Adipocyte (in vitro differentiated cells): ENCODE measurements at regions not wholly inside any gene's neighbourhood (a gene's known extent, or its start where the extent isn't known, plus 50 kb on each side); places are given as distances from the start of the nearest gene placed in this dataset.

Source experiments
- DNase-seq: peaks from one replicate; pipeline ENCODE4 v3.0.0-alpha.2; 2015; ENCODE audit warnings: low read depth
- H3K27me3 ChIP-seq: replicated peaks from 2 replicates; pipeline ENCODE4 v1.7.0; 2013; ENCODE audit warnings: mild to moderate bottlenecking, low read length, moderate library complexity; ENCODE audit not compliant: control insufficient read depth, insufficient read depth
- H3K36me3 ChIP-seq: 2 replicates; pipeline ENCODE4 v1.7.0; 2013; ENCODE audit warnings: low read length, mild to moderate bottlenecking, moderate library complexity; ENCODE audit not compliant: control insufficient read depth, insufficient read depth, severe bottlenecking
- H3K4me1 ChIP-seq: 2 replicates; pipeline ENCODE4 v1.7.0; 2013; ENCODE audit warnings: mild to moderate bottlenecking, low read length, moderate library complexity; ENCODE audit not compliant: control insufficient read depth, insufficient read depth
- H3K4me3 ChIP-seq: 2 replicates; pipeline ENCODE4 v1.7.0; 2013; ENCODE audit warnings: mild to moderate bottlenecking, low read length, moderate library complexity
- H3K9ac ChIP-seq: 2 replicates; pipeline ENCODE4 v1.7.0; 2013; ENCODE audit warnings: mild to moderate bottlenecking, low read length, moderate library complexity
- H3K9me3 ChIP-seq: 2 replicates; pipeline ENCODE4 v1.7.0; 2013; ENCODE audit warnings: mild to moderate bottlenecking, low read length, moderate library complexity; ENCODE audit not compliant: control insufficient read depth

DNA sequence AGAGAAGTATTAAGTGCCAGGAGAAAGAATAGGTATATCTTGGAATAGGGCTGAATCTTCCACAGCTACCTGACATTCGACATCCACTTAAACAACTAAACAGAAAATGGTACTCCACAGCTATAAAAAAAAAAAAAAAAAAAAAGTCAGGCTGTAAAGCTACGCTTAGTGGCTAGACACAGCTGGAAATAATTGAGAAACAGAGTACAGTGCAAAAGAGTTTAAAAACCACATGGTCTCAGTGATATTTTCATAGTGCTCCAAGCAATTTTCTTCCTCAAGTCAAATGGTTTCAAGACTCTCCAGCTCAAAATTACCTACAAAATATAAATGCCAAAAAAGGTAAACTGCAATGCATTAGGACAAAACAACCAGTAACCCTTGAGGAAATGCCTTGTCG is 607.1 kb downstream of the KCNJ2 start:
- H3K4me3 ChIP-seq: no peak overlapping the region
- no peak for DNase-seq
- no peak overlapping the region for H3K9ac ChIP-seq
- H3K27me3 ChIP-seq: no peaks in the 10 kb centered on the region
- H3K9me3 ChIP-seq: no peaks in the 10 kb centered on the region
- peaks cover 11% of the 10 kb centered on the region for H3K4me1 ChIP-seq
- H3K36me3 ChIP-seq: no peaks in the 10 kb centered on the region

DNA sequence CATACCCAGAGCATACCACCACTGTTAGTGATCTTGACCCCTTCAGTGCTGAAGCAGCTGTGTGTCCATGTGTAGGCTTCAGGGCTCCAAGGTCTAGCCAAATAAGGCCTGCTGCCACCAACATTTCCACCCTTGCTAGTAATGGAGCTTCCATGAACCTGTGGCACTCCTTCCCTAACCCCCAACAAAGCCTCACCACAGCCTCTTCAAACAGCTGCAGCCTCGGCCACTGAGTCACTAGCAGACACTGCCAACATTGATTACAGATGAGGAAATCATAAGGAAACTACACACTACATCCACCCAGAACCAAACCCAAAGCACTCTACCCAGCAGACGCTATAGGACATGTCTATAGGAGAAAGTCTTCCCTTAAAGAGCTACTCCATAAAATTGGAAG is 610.7 kb downstream of the KCNJ2 start:
- H3K4me3 ChIP-seq: no peak overlapping the region
- H3K27me3 ChIP-seq: no peaks in the 10 kb centered on the region
- no peaks in the 10 kb centered on the region for H3K36me3 ChIP-seq
- DNase-seq: no peak
- peaks cover 6% of the 10 kb centered on the region for H3K4me1 ChIP-seq
- H3K9ac ChIP-seq: no peak overlapping the region
- H3K9me3 ChIP-seq: no peaks in the 10 kb centered on the region

DNA sequence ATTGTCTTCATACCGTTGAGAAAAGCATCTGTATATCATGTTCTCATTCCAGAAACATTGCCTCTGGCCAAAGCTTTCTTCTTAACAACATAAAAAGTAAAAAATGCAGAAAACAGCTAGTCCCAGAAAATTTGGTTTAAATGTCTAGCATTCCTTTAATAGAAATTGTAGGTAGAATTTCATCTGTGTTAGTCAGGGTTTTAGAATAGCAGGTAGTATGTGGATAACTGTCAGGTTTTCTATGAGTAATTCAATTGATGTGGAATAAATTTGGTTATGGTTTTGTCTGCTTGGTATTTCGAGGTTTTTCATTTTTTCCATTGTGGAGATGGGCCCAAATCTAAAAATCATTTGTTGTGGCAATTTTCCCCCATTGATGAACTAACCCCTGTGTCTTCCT is 616.7 kb downstream of the KCNJ2 start:
- Histone ChIP-seq H3K4me3 (no peak overlapping the region), H3K27me3 (no peaks in the 10 kb centered on the region), H3K9ac (no peak overlapping the region), H3K36me3 (no peaks in the 10 kb centered on the region), H3K9me3 (peaks cover 9% of the 10 kb centered on the region), H3K4me1 (no peaks in the 10 kb centered on the region)
- no peak for DNase-seq

DNA sequence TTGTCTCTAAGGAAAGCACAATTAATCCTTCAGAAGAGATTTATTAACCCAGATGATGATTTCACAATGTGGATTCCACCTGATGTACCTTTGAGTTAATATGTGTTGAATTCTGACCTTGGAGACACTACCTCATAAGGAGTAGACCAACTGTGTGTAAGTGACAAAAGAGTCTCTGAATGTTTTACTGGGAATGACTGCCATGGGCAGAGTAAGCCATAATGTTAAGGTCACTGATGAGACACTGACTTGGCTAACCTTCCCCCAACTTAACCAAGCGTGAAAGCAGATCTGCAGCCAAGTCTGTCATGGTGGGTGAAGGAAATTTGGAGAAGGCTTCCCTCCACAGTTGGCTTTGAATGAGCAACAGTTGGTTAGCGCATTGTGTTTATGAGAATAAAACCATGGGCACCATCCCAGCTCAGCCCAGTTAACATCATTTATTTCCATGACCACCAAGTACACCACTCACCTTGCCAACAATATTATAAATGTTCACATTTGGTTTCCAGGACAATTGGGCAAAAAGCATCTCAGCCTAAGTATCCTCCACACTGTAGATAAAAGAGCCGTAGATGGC is 618.5 kb downstream of the KCNJ2 start:
- no peaks in the 10 kb centered on the region for H3K27me3 ChIP-seq
- H3K36me3 ChIP-seq: no peaks in the 10 kb centered on the region
- no peak overlapping the region for H3K4me3 ChIP-seq
- H3K9me3 ChIP-seq: peaks cover 9% of the 10 kb centered on the region
- DNase-seq: no peak
- H3K4me1 ChIP-seq: no peaks in the 10 kb centered on the region
- H3K9ac ChIP-seq: no peak overlapping the region

DNA sequence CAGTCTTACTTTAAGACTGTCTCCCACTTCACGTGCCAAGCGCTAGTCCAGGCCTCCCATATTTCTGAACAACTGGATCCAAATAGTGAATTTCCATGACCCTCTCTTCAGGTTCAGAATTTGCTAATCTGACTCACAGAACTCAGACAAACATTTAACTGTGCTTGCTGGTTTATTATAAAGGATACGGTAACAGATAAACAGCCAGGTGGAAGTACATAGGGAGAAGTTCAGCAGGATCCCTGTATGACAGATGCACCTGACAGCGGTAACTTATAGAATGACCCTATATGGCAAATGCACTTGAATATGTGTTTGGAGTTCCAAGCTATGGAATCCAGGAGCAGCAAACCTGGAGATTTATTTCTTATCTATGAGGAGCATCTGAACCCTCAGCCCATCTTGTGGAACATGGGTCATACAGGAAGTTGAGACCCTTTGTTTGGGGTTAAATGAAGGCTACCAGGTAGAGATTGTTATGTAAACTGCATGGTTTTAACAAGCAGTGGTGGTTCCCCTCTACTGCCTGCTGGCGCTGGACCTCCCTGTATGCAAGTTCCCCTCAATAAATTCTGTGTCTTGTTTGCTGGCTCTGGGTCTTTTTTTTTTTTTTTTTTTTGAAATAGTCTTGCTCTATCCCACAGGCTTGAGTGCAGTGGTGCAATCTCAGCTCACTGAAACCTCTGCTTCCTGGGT is 622.6 kb downstream of the KCNJ2 start:
- no peaks in the 10 kb centered on the region for H3K36me3 ChIP-seq
- H3K9me3 ChIP-seq: peaks cover 9% of the 10 kb centered on the region
- no peak overlapping the region for H3K9ac ChIP-seq
- H3K27me3 ChIP-seq: no peaks in the 10 kb centered on the region
- H3K4me1 ChIP-seq: no peaks in the 10 kb centered on the region
- H3K4me3 ChIP-seq: no peak overlapping the region
- DNase-seq: no peak

DNA sequence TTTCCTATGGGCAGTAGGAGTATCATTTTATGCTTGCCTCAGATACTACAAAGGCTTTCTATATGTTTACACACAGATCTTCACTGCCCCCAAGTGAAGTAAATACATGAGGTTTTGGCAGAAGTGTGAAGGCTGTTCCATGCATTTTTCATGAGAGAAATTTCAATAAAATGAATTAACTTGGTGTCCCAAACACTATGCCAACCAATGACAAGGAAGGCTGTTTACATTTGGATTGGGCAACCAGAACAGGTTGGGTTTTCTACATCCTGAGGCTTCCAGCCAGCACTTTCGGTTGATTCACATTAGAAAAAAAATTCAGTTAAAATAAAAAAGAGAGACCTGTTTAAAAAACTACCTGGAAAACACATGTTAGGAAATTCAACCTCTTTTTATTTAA is 625.4 kb downstream of the KCNJ2 start:
- no peak overlapping the region for H3K4me3 ChIP-seq
- H3K36me3 ChIP-seq: no peaks in the 10 kb centered on the region
- no peak overlapping the region for H3K9ac ChIP-seq
- no peaks in the 10 kb centered on the region for H3K27me3 ChIP-seq
- peaks cover 4% of the 10 kb centered on the region for H3K9me3 ChIP-seq
- no peaks in the 10 kb centered on the region for H3K4me1 ChIP-seq
- no peak for DNase-seq

DNA sequence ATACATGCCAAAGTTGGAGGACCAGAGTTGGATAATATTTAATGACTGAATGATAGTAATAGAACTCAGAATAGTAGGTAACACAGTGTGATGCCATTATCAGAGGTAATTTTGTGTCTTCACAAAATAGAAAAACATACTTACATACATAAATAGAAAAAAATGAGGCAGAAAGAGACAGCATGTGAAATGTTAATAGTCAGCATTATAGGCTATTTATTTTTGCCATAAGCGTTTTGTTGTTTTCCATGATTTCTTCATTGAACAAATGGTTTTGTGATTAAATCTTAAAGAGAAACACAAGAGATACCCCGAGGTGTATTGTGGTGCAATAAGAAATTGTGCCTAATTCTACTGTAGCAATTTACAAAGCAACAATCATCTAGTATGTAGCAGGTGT is 626.3 kb downstream of the KCNJ2 start:
- H3K9ac ChIP-seq: no peak overlapping the region
- H3K9me3 ChIP-seq: no peaks in the 10 kb centered on the region
- H3K36me3 ChIP-seq: no peaks in the 10 kb centered on the region
- no peak for DNase-seq
- H3K4me3 ChIP-seq: no peak overlapping the region
- no peaks in the 10 kb centered on the region for H3K27me3 ChIP-seq
- no peaks in the 10 kb centered on the region for H3K4me1 ChIP-seq

DNA sequence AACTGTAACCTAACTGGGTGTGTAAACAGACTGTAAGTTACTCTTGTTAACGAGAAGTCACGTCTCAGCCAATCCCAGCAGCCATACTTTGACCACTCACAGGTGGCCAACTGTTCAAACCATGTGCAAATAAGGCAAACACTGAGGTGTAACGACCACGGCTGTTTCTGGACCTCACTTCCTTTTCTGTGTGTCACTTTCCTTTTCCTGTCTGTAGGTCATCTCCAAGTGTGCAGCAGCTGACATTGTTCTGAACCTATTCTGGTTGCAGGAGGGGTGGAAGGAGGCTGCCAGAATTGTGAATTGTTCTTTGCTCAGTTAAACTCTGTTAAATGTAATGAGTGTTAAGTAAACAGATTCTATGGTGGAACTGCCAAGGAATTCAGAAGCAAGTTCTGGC is 627.4 kb downstream of the KCNJ2 start:
- Histone ChIP-seq H3K4me1 (no peaks in the 10 kb centered on the region), H3K9ac (no peak overlapping the region), H3K9me3 (no peaks in the 10 kb centered on the region), H3K27me3 (no peaks in the 10 kb centered on the region), H3K4me3 (no peak overlapping the region), H3K36me3 (no peaks in the 10 kb centered on the region)
- no peak for DNase-seq

DNA sequence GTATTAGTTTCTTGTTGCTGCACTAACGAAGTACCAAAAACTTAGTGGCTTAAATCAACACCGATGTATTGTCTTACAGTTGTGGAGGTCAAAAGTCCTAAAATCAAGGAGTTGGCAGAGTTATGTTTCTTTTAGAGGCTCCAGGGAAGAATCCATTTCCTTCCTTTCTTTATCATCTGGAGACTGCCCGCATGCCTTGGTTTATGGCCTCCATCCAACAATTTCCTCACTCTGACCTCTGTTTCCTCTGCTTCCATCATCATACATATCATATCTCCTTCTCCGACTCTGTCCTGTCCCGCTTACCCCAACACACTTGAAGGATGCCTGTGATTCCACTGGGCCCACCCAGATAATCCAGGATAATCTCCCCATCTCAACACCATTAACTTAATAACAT is 627.8 kb downstream of the KCNJ2 start:
- H3K27me3 ChIP-seq: no peaks in the 10 kb centered on the region
- no peaks in the 10 kb centered on the region for H3K36me3 ChIP-seq
- no peak overlapping the region for H3K9ac ChIP-seq
- DNase-seq: no peak
- H3K4me1 ChIP-seq: no peaks in the 10 kb centered on the region
- H3K4me3 ChIP-seq: no peak overlapping the region
- H3K9me3 ChIP-seq: no peaks in the 10 kb centered on the region

DNA sequence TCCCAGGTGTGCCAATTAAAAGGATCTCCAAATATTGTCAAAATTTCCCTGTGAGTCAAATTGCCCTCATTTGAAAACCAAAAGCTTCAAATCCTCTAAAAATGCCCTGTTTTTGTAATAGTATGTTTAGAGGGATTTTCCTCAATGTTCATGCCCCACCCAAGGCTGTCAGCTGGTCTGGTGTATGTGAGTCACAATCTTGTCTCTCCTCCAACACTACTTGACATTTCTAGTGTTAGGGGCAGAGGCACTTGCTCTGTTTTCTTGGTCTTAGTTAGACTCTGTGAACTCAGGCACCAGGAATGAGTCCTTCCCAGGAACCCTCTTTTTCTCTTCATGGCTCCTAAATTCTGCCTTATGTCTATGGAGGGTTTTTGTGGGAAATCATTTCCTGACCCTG is 634.8 kb downstream of the KCNJ2 start:
- Histone ChIP-seq H3K4me1 (no peaks in the 10 kb centered on the region), H3K27me3 (no peaks in the 10 kb centered on the region), H3K9me3 (peaks cover 10% of the 10 kb centered on the region), H3K36me3 (no peaks in the 10 kb centered on the region), H3K9ac (no peak overlapping the region), H3K4me3 (no peak overlapping the region)
- DNase-seq: no peak

DNA sequence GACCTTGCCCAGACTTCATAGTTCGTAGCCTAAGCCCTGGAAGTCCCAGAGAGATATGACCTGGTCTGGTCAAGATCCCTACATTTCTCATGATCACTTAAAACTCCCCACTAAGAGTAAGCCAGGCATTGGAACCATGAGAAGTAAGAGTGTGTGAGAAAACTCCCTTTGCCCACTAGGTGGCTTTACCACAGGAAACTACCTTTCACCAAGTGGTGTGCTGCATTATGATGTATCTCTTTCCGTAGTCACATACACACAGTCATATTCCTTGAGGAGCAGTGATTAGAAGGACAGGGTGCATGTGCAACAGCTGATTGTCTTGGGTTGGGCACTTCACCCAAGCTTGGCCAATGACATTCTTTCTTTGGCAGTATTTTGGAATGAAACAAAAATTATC is 639.3 kb downstream of the KCNJ2 start:
- no peak overlapping the region for H3K4me3 ChIP-seq
- DNase-seq: no peak

DNA sequence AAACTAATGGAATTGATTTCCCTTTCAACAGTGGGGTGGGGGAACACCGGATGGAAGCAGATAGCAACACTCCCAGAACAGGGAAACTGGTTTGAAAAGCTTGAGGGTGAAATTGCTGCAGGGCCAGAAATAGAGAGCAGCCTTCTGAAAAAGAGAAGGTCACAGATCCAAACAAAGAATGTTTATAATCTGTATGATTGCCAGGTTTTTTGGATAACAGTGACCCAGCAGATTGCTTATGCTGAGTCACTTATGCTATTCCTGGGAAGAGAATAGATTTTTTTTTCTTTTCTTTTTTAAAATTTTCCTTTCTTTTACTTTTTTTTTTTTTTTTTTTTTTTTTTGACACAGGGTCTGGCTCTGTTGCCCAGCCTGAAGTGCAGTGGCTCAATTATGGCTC is 641.3 kb downstream of the KCNJ2 start:
- H3K4me1 ChIP-seq: peaks cover 14% of the 10 kb centered on the region
- DNase-seq: no peak

More for the DNA sequence above, 639.3 kb downstream of the KCNJ2 start:
- Histone ChIP-seq H3K9me3 (peaks cover 4% of the 10 kb centered on the region), H3K4me1 (peaks cover 10% of the 10 kb centered on the region), H3K36me3 (no peaks in the 10 kb centered on the region), H3K9ac (no peak overlapping the region), H3K27me3 (no peaks in the 10 kb centered on the region)

More for the DNA sequence above, 641.3 kb downstream of the KCNJ2 start:
- Histone ChIP-seq H3K36me3 (no peaks in the 10 kb centered on the region), H3K9ac (no peak overlapping the region), H3K9me3 (no peaks in the 10 kb centered on the region), H3K27me3 (no peaks in the 10 kb centered on the region), H3K4me3 (no peak overlapping the region)
